Heart right ventricle (tissue), 16 donors: ENCODE measurements at regions not wholly inside any gene's neighbourhood (a gene's known extent, or its start where the extent isn't known, plus 50 kb on each side); places are given as distances from the start of the nearest gene placed in this dataset.

ENCODE experiments used
- ATAC-seq, 8 donors: fragments of 200-7000 bp; cut with Tn5 transposase; one replicate each; pipeline ENCODE4 v1.9.1; 2020; ENCODE audit warnings: mild to moderate bottlenecking in 8 of 8, moderate library complexity in 8 of 8, moderate number of reproducible peaks in 1 of 8
- DNase-seq, 2 donors: peaks; one replicate each; pipeline ENCODE4 v3.0.0-alpha.2; 2020
- H3K27ac ChIP-seq, 10 donors: fragments of 200-600 bp; sonication (generic) in 2 of 10; one replicate each; pipeline versions ENCODE4 v1.5.0 to v1.8.0; 2020 to 2022; ENCODE audit warnings: mild to moderate bottlenecking in 3 of 10
- H3K27me3 ChIP-seq, 7 donors: fragments of 200-600 bp; one replicate each; pipeline ENCODE4 v1.8.0; 2021 to 2022; ENCODE audit warnings: mild to moderate bottlenecking in 2 of 7
- H3K36me3 ChIP-seq, 9 donors: fragments of 200-600 bp; sonication (generic) in 1 of 9; one replicate each; pipeline versions ENCODE4 v1.5.0 to v1.8.0; 2020 to 2022; ENCODE audit warnings: mild to moderate bottlenecking in 2 of 9
- H3K4me1 ChIP-seq, 9 donors: fragments of 200-600 bp; sonication (generic) in 1 of 9; one replicate each; pipeline versions ENCODE4 v1.5.0 to v1.8.0; 2020 to 2022; ENCODE audit warnings: mild to moderate bottlenecking in 4 of 9
- H3K4me3 ChIP-seq, 10 donors: fragments of 200-600 bp; sonication (generic) in 2 of 10; one replicate each; pipeline versions ENCODE4 v1.5.0 to v1.8.0; 2020 to 2022; ENCODE audit warnings: mild to moderate bottlenecking in 7 of 10, moderate library complexity in 2 of 10
- H3K9me3 ChIP-seq, 11 donors: fragments of 200-600 bp in 10 of 11; sonication (generic) in 2 of 11; one replicate each; pipeline versions ENCODE4 v1.5.0 to v1.8.0; 2013 to 2022; ENCODE audit warnings: mild to moderate bottlenecking in 2 of 11, control low read depth in 1 of 11, moderate library complexity in 1 of 11
- CTCF ChIP-seq, 9 donors: fragments of 200-600 bp; sonication (generic) in 2 of 9; IDR thresholded peaks; one replicate each; pipeline versions ENCODE4 v1.5.0 to v1.8.0; 2021 to 2022; ENCODE audit warnings: antibody characterized with exemption in 9 of 9, mild to moderate bottlenecking in 5 of 9, moderate library complexity in 1 of 9
- WGBS, 2 donors: extraction: QIAGEN DNeasy Blood & Tissue Kit; methylation state at CpG; one replicate each; pipeline ENCODE4 v1.1.7; 2013; ENCODE audit warnings: inconsistent platforms in 1 of 2; 5-methylcytosine and 5-hydroxymethylcytosine counted together
- intact Hi-C, 10 donors: fragments of 100-400 bp; cut with DNase I; formaldehyde crosslinking; loops; one replicate each; pipeline versions ENCODE4 v1.11.1 to v1.14.2; 2022
- donor health status: Arrhythmogenic right ventricular cardiomyopathy.
- donor health status: ischemic (EF 13 %, LVEDD 7.1; RV severe dilation, severe dysfunction).
- donor health status: healthy with polysubstance abuse.
- donor health status: DM: no; HTN: yes; CAD: no.
- donor health status: DM: no; HTN: no; CAD: no.
- donor health status: ischemic (EF 25% LVEDD 6.9; RV normal size, moderate dysfunction).
- donor health status: ischemic (EF 25% LVEDD 5.7; RV mildly dilated, moderate dysfunction).
- donor health status: healthy.
- donor health status: DM: yes; HTN: yes; CAD: no.
- donor health status: Ischemic cardiomyopathy.
- donor health status: ischemic (EF 35%, LVEDD 5.7; RV mildly dilated, moderate dysfunction).
- donor health status: nonischemic (EF 11% LVEDD 7.7; RV severe dilation, severe dysfunction).
- donor health status: DM: yes; HTN: yes; CAD: no.
- donor health status: PGD.
- donor health status: ischemic (EF 29% LVEDD 5.4; RV normal size, mild dysfunction).
- donor health status: nonischemic (EF 23%, LVEDD 6.1; RV moderate dilation, normal function).

GRCh38 chr10:108404155-108404554, 1239.6 kb upstream of the SORCS1 start:
- ATAC-seq = no peak
- no peak for DNase-seq
- 88 to 98% methylated on average over 1 of the region's 1 CpG for WGBS, 2 donors
- Histone ChIP-seq H3K9me3 (peaks cover 0 to 11% (median 0%) of the 10 kb centered on the region in 11 donors), H3K36me3 (no peaks in the 10 kb centered on the region), H3K27ac (no peak overlapping the region), H3K4me1 (no peaks in the 10 kb centered on the region), H3K27me3 (peaks cover 0 to 5% (median 0%) of the 10 kb centered on the region in 7 donors), H3K4me3 (no peak overlapping the region)
- intact Hi-C loops = no loop called here
- no peak for TF ChIP-seq CTCF (IDR thresholded peaks at IDR 0.05)

- H3K36me3 ChIP-seq = no peaks in the 10 kb centered on the region
- peaks cover 0 to under 1% (median 0%) of the 10 kb centered on the region in 11 donors for H3K9me3 ChIP-seq
- H3K27me3 ChIP-seq = peaks cover 0 to 5% (median 0%) of the 10 kb centered on the region in 7 donors
- 61 to 71% methylated on average over 4 of the region's 4 CpGs for WGBS, 2 donors
- H3K27ac ChIP-seq = no peak overlapping the region
- H3K4me1 ChIP-seq = no peaks in the 10 kb centered on the region
- no peak for DNase-seq
- no peak for ATAC-seq
- intact Hi-C loops = no loop called here
- no peak for TF ChIP-seq CTCF (IDR thresholded peaks at IDR 0.05)
- no peak overlapping the region for H3K4me3 ChIP-seq
Measured at GRCh38 chr10:108399465-108399864, 1235.0 kb upstream of the SORCS1 start.

GRCh38 chr10:108393089-108393488, 1228.6 kb upstream of the SORCS1 start:
- DNase-seq (no peak), ATAC-seq (no peak)
- WGBS, 2 donors = 36 to 54% methylated on average over 1 of the region's 1 CpG
- Histone ChIP-seq H3K36me3 (no peaks in the 10 kb centered on the region), H3K4me3 (no peak overlapping the region), H3K27me3 (no peaks in the 10 kb centered on the region), H3K4me1 (no peaks in the 10 kb centered on the region), H3K27ac (no peak overlapping the region), H3K9me3 (no peaks in the 10 kb centered on the region)
- intact Hi-C loops = no loop called here
- no peak for TF ChIP-seq CTCF (IDR thresholded peaks at IDR 0.05)

GRCh38 chr10:108392286-108392685, 1227.8 kb upstream of the SORCS1 start:
- Histone ChIP-seq H3K4me1 (no peaks in the 10 kb centered on the region), H3K9me3 (no peaks in the 10 kb centered on the region), H3K4me3 (no peak overlapping the region), H3K27me3 (no peaks in the 10 kb centered on the region), H3K27ac (no peak overlapping the region), H3K36me3 (no peaks in the 10 kb centered on the region)
- no peak for DNase-seq
- no peak for ATAC-seq
- WGBS, 2 donors = 32 to 50% methylated on average over 1 of the region's 1 CpG
- intact Hi-C loops = no loop called here
- no peak for TF ChIP-seq CTCF (IDR thresholded peaks at IDR 0.05)
